ENCODE measurements at regions not wholly inside any gene's neighbourhood (a gene's known extent, or its start where the extent isn't known, plus 50 kb on each side); places are given as distances from the start of the nearest gene placed in this dataset.

DNA sequence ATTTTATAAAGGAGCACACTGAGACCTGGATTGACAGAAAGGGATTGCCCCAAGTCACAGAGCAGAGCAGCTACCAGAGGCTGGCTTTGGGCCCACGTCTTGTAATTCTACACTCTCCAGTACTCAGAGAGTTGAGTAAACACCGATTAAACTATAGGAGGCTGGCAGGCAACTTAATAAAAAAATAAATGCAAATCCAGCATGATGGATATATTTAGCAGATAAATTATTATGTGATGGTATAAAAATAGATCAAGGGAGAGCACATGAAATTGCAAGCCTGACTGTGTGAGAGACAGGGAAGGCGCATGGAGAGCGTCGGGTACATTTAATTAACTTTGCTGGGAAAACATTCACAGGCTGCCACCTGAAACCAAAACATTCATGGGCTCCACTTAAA is 87.7 kb upstream of the CCL2 start:
- TF ChIP-seq, protein P1, sequence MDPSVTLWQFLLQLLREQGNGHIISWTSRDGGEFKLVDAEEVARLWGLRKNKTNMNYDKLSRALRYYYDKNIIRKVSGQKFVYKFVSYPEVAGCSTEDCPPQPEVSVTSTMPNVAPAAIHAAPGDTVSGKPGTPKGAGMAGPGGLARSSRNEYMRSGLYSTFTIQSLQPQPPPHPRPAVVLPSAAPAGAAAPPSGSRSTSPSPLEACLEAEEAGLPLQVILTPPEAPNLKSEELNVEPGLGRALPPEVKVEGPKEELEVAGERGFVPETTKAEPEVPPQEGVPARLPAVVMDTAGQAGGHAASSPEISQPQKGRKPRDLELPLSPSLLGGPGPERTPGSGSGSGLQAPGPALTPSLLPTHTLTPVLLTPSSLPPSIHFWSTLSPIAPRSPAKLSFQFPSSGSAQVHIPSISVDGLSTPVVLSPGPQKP (IDR thresholded peaks at IDR 0.05; ENCODE audit: borderline replicate concordance, low read depth, low read length) = no peak
- TF ChIP-seq POLR2A (IDR thresholded peaks at IDR 0.05; ENCODE audit: low read depth, low read length) (no peak), RFX5 (IDR thresholded peaks at IDR 0.05; ENCODE audit: low read depth, low read length) (no peak)
- TF ChIP-seq, protein P2, sequence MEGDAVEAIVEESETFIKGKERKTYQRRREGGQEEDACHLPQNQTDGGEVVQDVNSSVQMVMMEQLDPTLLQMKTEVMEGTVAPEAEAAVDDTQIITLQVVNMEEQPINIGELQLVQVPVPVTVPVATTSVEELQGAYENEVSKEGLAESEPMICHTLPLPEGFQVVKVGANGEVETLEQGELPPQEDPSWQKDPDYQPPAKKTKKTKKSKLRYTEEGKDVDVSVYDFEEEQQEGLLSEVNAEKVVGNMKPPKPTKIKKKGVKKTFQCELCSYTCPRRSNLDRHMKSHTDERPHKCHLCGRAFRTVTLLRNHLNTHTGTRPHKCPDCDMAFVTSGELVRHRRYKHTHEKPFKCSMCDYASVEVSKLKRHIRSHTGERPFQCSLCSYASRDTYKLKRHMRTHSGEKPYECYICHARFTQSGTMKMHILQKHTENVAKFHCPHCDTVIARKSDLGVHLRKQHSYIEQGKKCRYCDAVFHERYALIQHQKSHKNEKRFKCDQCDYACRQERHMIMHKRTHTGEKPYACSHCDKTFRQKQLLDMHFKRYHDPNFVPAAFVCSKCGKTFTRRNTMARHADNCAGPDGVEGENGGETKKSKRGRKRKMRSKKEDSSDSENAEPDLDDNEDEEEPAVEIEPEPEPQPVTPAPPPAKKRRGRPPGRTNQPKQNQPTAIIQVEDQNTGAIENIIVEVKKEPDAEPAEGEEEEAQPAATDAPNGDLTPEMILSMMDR (conservative IDR thresholded peaks at IDR 0.05; ENCODE audit: low read depth, low read length) = no peak

Measured in IMR-90 (cell line).